HG02973 (cell line): ENCODE measurements at regions not wholly inside any gene's neighbourhood (a gene's known extent, or its start where the extent isn't known, plus 50 kb on each side); places are given as distances from the start of the nearest gene placed in this dataset.
"Not testable (repeated sequence)": the region's sequence is repeated elsewhere in the genome, so short reads cannot be mapped to it uniquely, and the experiment has no call there.

Experiments
- ATAC-seq: cut with Tn5 transposase; IDR thresholded peaks from one replicate; pipeline ENCODE4 v1.9.1; 2021; ENCODE audit warnings: moderate library complexity; ENCODE audit not compliant: unreplicated experiment

GRCh38 chr12:25341877-25342276 is 91.1 kb upstream of the KRAS start:
- ATAC-seq, result not testable (repeated sequence)

GRCh38 chr12:25337916-25338315 is 87.2 kb upstream of the KRAS start:
- ATAC-seq, result no peak

- peak; percentile 82 for ATAC-seq
These were observed 81.4 kb upstream of the KRAS start for GRCh38 chr12:25332143-25332542.

GRCh38 chr12:25328072-25328712 is 77.5 kb upstream of the KRAS start:
- no peak for ATAC-seq

- ATAC-seq, result no peak
These were observed 76.6 kb upstream of the KRAS start for GRCh38 chr12:25327321-25327720.

GRCh38 chr12:25326326-25326725 is 75.6 kb upstream of the KRAS start:
- ATAC-seq, result no peak

- ATAC-seq, result no peak
These were observed 74.1 kb upstream of the KRAS start for GRCh38 chr12:25324861-25325260.

- ATAC-seq, result no peak
These were observed 72.9 kb upstream of the KRAS start for GRCh38 chr12:25323581-25323982.

- no peak for ATAC-seq
These were observed 72.3 kb upstream of the KRAS start for GRCh38 chr12:25322918-25323531.

- ATAC-seq, result no peak
These were observed 71.6 kb upstream of the KRAS start for GRCh38 chr12:25322351-25322750.

- ATAC-seq, result no peak
These were observed 71.0 kb upstream of the KRAS start for GRCh38 chr12:25321772-25322171.

GRCh38 chr12:25320123-25321006 is 69.6 kb upstream of the KRAS start:
- ATAC-seq, result peak; percentile 66

GRCh38 chr12:25319233-25319984 is 68.7 kb upstream of the KRAS start:
- peak; percentile 5 for ATAC-seq

- ATAC-seq, result no peak
These were observed 66.8 kb upstream of the KRAS start for GRCh38 chr12:25317553-25317952.

GRCh38 chr12:25315388-25315787 is 64.7 kb upstream of the KRAS start:
- no peak for ATAC-seq

GRCh38 chr12:25313266-25313990 is 62.7 kb upstream of the KRAS start:
- ATAC-seq, result not testable (repeated sequence)

- ATAC-seq, result no peak
These were observed 60.8 kb upstream of the KRAS start for GRCh38 chr12:25311506-25311905.

GRCh38 chr12:25310071-25310470 is 59.3 kb upstream of the KRAS start:
- not testable (repeated sequence) for ATAC-seq

GRCh38 chr12:25308756-25309155 is 58.0 kb upstream of the KRAS start:
- no peak for ATAC-seq

GRCh38 chr12:25307818-25308217 is 57.1 kb upstream of the KRAS start:
- no peak for ATAC-seq
